ENCODE measurements at regions not wholly inside any gene's neighbourhood (a gene's known extent, or its start where the extent isn't known, plus 50 kb on each side); places are given as distances from the start of the nearest gene placed in this dataset.
"Not testable (repeated sequence)": the region's sequence is repeated elsewhere in the genome, so short reads cannot be mapped to it uniquely, and the experiment has no call there.

DNA sequence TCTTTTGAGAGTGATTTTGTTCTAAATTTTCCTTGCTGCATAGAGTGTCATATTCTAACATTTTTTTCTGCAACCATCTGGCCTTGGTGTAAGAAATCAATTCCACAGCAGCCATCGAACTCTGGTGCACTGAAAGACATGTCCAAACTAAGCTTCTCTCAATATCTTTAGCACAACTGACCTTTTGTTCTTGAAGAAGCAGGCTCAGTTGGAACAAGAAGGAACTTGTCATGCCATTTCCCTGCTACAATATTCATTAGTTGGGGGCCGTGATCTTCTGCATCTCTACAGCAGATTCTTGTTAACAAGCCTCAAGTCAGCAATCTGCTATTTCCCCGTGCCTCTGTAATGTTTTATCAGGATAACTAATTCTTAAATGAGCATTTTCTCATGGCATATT lies 1305.6 kb downstream of the CDH11 start:
- H3K4me3 Mint-ChIP-seq, result no peak overlapping the region
- no peaks in the 10 kb centered on the region for H3K27me3 Mint-ChIP-seq
- ChIA-PET POLR2A (no interaction called here), CTCF (no interaction called here)
- H3K27ac Mint-ChIP-seq, result no peak overlapping the region
- H3K4me1 Mint-ChIP-seq, result no peaks in the 10 kb centered on the region
- no peak for DNase-seq
- H3K9me3 Mint-ChIP-seq, result peaks cover 12% of the 10 kb centered on the region
- H3K36me3 Mint-ChIP-seq (ENCODE audit: low read depth), result no peaks in the 10 kb centered on the region

- CTCF ChIA-PET, result no interaction called here
Measured at GRCh38 chr16:63813862-63814261, 1308.0 kb downstream of the CDH11 start.

DNA sequence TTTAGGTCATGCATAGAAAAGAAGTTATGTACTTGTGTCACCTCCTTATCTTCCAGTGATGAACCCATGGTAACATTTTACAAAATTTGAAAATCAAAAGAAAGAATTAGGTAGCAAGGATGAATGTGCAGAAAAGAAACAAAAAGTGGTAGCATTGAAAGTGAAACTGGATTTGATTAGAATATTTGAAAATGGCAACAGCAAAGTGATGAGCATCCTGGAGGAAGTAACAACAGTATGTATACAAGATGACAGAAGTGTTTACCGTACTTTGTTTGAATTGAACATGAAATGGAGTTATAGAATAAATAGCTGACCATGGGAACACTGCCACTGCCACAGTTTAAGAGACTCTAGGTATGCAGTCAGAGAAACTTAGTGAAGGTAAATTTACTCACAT lies 1313.1 kb downstream of the CDH11 start:
- no peaks in the 10 kb centered on the region for H3K27me3 Mint-ChIP-seq
- H3K4me3 Mint-ChIP-seq, result no peak overlapping the region
- H3K36me3 Mint-ChIP-seq (ENCODE audit: low read depth), result no peaks in the 10 kb centered on the region
- peaks cover 3% of the 10 kb centered on the region for H3K9me3 Mint-ChIP-seq
- POLR2A ChIA-PET, result no interaction called here
- no peak for DNase-seq
- no peak overlapping the region for H3K27ac Mint-ChIP-seq
- CTCF ChIA-PET, result interaction anchor here (0.7 kb wide), 1 partner anchor 1742 kb away, joined by 3 read pairs; no protein-coding TSS in a partner anchor
- H3K4me1 Mint-ChIP-seq, result no peaks in the 10 kb centered on the region

More at GRCh38 chr16:63813862-63814261, 1308.0 kb downstream of the CDH11 start:
- Mint-ChIP-seq H3K27ac (no peak overlapping the region), H3K4me3 (no peak overlapping the region), H3K4me1 (no peaks in the 10 kb centered on the region), H3K36me3 (ENCODE audit: low read depth) (no peaks in the 10 kb centered on the region), H3K27me3 (no peaks in the 10 kb centered on the region), H3K9me3 (peaks cover 5% of the 10 kb centered on the region)
- POLR2A ChIA-PET, result no interaction called here
- DNase-seq, result no peak

DNA sequence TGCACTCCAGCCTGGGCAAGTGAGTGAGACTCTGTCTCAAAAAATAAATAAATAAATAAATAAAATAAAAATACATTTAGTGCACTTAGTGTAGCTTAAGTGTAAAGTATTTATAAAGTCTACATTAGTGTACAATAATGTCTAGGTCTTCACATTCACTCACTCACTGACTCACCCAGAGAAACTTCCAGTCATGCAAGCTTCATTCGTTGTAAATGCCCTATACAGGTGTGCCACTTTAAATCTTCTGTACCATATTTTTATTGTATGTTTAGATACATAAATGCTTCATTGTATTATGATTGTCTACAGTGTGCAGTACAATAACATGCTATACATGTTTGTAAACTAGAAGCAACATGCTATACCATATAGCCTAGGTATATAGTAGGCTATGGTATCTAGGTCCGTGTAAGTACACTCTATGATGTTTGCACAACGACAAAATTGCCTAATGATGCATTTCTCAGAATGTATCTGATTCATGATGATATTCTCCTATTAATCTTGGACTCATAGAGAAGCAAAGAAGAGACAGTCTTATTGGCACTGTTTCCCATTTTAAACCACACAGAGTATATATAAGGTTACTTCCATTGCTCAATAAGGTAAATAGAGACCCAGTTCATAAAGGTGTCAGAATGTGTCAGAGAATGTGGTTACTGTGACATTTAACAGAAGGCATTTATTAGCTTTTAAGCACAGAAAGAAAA lies 1314.9 kb downstream of the CDH11 start:
- H3K27me3 Mint-ChIP-seq, result no peaks in the 10 kb centered on the region
- no peaks in the 10 kb centered on the region for H3K4me1 Mint-ChIP-seq
- CTCF ChIA-PET, result no interaction called here
- no peak for DNase-seq
- POLR2A ChIA-PET, result no interaction called here
- H3K36me3 Mint-ChIP-seq (ENCODE audit: low read depth), result no peaks in the 10 kb centered on the region
- no peak overlapping the region for H3K27ac Mint-ChIP-seq
- no peak overlapping the region for H3K4me3 Mint-ChIP-seq
- peaks cover 3% of the 10 kb centered on the region for H3K9me3 Mint-ChIP-seq

DNA sequence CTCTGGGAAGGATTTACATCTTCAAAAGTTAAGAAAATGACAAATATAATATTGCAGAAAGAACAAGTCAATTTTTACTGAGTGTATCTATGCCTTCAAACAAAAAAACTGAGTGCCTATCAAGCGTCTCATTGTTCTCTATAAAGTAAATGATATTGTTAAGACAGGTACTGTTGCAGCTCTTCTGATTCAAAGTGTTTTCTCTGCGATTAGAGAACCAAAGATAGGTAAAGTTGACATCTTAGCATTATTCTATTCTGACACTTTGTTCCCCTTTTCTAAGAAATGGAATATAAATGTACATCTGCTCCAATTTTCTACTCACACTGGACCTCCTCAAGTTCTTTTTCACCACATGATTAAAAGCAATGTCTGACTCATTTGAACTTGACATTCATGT lies 1317.7 kb downstream of the CDH11 start:
- ChIA-PET CTCF (no interaction called here), POLR2A (no interaction called here)
- peaks cover 5% of the 10 kb centered on the region for H3K9me3 Mint-ChIP-seq
- H3K4me3 Mint-ChIP-seq, result no peak overlapping the region
- no peaks in the 10 kb centered on the region for H3K4me1 Mint-ChIP-seq
- no peak for DNase-seq
- no peaks in the 10 kb centered on the region for H3K36me3 Mint-ChIP-seq (ENCODE audit: low read depth)
- no peaks in the 10 kb centered on the region for H3K27me3 Mint-ChIP-seq
- H3K27ac Mint-ChIP-seq, result no peak overlapping the region

- H3K36me3 Mint-ChIP-seq (ENCODE audit: low read depth), result no peaks in the 10 kb centered on the region
- H3K4me1 Mint-ChIP-seq, result no peaks in the 10 kb centered on the region
- peaks cover 19% of the 10 kb centered on the region for H3K9me3 Mint-ChIP-seq
- DNase-seq, result no peak
- ChIA-PET CTCF (no interaction called here), POLR2A (no interaction called here)
- no peaks in the 10 kb centered on the region for H3K27me3 Mint-ChIP-seq
- no peak overlapping the region for H3K4me3 Mint-ChIP-seq
- H3K27ac Mint-ChIP-seq, result no peak overlapping the region
Measured at GRCh38 chr16:63789603-63790002, 1332.3 kb downstream of the CDH11 start.

- POLR2A ChIA-PET, result no interaction called here
- no peak for DNase-seq
- Mint-ChIP-seq H3K4me1 (no peaks in the 10 kb centered on the region), H3K36me3 (ENCODE audit: low read depth) (no peaks in the 10 kb centered on the region), H3K27ac (no peak overlapping the region), H3K9me3 (peaks cover 26% of the 10 kb centered on the region), H3K27me3 (no peaks in the 10 kb centered on the region), H3K4me3 (no peak overlapping the region)
- CTCF ChIA-PET, result no interaction called here
Measured at GRCh38 chr16:63787014-63787413, 1334.8 kb downstream of the CDH11 start.

DNA sequence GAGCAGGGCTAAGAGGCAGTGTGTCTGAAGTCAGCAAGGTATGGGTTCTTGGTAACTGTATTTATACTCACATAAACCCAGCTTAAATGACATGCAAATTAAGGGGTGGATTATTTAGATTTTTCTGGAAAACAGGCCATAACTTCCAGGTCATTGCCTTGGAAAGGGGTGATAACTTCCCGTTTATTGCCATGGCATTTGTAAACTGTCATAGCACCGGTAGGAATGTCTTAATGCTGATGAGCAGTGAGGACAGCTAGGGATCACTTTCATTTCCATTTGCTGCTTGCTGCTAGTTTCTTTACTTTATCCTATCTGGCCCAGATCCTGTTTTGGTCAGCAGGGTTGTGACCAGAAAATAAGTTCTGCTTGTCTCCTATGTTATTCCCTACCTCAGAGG lies 1336.7 kb downstream of the CDH11 start:
- Mint-ChIP-seq H3K36me3 (ENCODE audit: low read depth) (no peaks in the 10 kb centered on the region), H3K4me1 (no peaks in the 10 kb centered on the region), H3K27ac (no peak overlapping the region), H3K9me3 (peaks cover 28% of the 10 kb centered on the region), H3K27me3 (no peaks in the 10 kb centered on the region), H3K4me3 (no peak overlapping the region)
- CTCF ChIA-PET, result no interaction called here
- no peak for DNase-seq
- POLR2A ChIA-PET, result no interaction called here

DNA sequence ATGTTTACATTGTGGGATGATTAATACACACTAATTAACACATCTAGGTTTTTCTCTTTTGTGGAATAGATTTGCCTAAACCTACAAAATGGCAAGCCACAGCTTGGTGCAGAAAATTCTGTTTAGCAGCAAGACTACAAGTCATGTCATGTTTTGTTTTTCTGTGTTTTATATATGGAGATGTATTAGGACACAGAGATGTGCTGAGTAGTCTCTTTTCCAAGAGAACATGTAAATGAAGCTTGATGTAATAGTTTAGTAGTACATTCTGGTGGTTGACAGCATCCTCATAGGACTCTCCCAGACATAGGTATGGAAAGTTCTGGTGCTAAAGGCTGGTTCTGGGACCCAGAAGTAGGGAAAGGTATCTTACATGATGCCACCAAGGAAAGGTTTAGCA lies 1345.4 kb downstream of the CDH11 start:
- POLR2A ChIA-PET, result no interaction called here
- Mint-ChIP-seq H3K27ac (no peak overlapping the region), H3K4me1 (no peaks in the 10 kb centered on the region), H3K9me3 (peaks cover 2% of the 10 kb centered on the region), H3K27me3 (no peaks in the 10 kb centered on the region), H3K4me3 (no peak overlapping the region), H3K36me3 (ENCODE audit: low read depth) (no peaks in the 10 kb centered on the region)
- CTCF ChIA-PET, result no interaction called here
- no peak for DNase-seq

DNA sequence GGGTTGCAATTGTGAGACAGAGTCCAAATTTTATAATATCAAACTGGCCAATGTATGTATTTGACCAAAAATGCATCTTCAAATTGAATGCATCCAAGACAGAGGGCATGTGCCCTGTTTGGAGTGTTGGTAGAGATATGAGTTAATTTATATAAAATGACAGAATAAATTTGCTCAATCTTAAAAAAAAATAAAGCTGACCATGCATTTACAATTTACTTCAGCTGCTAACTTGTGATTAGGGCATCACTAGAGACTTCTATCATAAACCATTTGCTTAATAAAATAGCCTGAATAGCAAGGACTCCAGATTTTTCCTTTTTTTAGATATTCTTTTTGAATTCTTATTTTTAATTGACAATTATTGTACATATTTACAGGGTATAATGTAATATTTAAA lies 1345.8 kb downstream of the CDH11 start:
- H3K9me3 Mint-ChIP-seq, result peaks cover 2% of the 10 kb centered on the region

DNA sequence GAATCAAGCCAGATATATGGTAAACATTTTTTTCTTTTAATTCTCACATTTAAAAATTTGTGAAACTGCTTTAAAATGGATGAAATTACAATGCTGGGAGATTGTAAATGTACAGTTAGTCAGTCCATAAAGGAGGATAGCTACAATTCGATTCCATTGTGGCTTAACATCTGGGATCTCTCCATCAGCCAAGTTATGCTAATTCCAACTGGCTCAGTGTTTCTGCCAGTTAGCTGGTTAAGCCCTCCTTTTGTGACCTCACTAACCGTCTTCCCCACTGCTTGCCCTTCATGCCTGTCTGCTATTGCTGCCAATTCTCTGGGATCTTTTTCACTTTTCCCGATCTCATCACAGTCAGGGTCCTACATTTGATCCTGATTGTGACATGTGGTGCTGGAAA lies 1347.6 kb downstream of the CDH11 start:
- no peak for DNase-seq
- H3K27ac Mint-ChIP-seq, result no peak overlapping the region
- no peaks in the 10 kb centered on the region for H3K36me3 Mint-ChIP-seq (ENCODE audit: low read depth)

More for the DNA sequence above, 1345.8 kb downstream of the CDH11 start:
- H3K36me3 Mint-ChIP-seq (ENCODE audit: low read depth), result no peaks in the 10 kb centered on the region
- no peak for DNase-seq
- ChIA-PET POLR2A (no interaction called here), CTCF (no interaction called here)
- no peaks in the 10 kb centered on the region for H3K4me1 Mint-ChIP-seq
- H3K4me3 Mint-ChIP-seq, result no peak overlapping the region
- no peaks in the 10 kb centered on the region for H3K27me3 Mint-ChIP-seq
- H3K27ac Mint-ChIP-seq, result no peak overlapping the region

DNA sequence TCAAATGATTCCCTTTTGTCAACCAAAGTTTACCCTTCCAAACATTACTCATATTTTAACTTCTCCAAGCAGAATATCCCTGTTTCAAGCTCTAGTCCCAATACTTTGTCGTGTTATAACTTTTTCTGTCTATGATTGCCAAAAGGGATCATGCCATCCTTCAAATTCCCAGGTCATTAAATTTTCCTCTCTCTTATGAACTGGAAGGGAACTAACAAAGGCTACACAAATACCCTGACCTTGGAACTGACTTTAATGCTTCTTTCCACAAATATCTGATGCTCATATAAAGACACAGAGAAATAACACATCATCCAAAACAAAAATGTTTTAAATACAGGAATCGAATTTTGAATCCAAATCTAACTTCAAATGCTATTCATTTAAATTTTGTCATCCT lies 1352.7 kb downstream of the CDH11 start:
- peaks cover 3% of the 10 kb centered on the region for H3K9me3 Mint-ChIP-seq
- H3K4me3 Mint-ChIP-seq, result no peak overlapping the region
- no peak for DNase-seq
- H3K36me3 Mint-ChIP-seq (ENCODE audit: low read depth), result no peaks in the 10 kb centered on the region
- CTCF ChIA-PET, result no interaction called here
- no peaks in the 10 kb centered on the region for H3K4me1 Mint-ChIP-seq
- POLR2A ChIA-PET, result no interaction called here
- no peak overlapping the region for H3K27ac Mint-ChIP-seq
- H3K27me3 Mint-ChIP-seq, result no peaks in the 10 kb centered on the region

More for the DNA sequence above, 1347.6 kb downstream of the CDH11 start:
- no peak overlapping the region for H3K4me3 Mint-ChIP-seq
- no peaks in the 10 kb centered on the region for H3K9me3 Mint-ChIP-seq
- no peaks in the 10 kb centered on the region for H3K27me3 Mint-ChIP-seq
- H3K4me1 Mint-ChIP-seq, result no peaks in the 10 kb centered on the region
- POLR2A ChIA-PET, result no interaction called here
- CTCF ChIA-PET, result no interaction called here

DNA sequence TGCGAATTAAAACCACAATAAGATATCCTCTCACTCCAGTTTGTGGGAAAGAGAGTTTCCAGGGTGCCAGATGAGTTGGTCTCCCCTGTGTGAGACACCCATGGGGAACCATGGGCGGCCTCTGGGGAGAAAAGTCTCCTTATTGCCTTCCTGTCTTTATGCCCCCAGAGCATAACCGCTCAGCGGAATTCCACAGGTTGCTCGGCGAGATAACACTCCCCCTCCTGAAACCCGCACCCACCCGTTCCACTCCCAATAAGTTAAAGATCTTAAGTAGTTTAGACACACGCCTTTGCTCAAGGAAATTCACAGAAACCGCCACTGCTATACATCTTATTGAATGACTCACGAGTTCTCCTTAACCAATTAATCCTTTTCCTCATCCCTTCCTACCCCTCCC lies 1361.6 kb downstream of the CDH11 start:
- H3K27me3 Mint-ChIP-seq; POLR2A ChIA-PET; H3K36me3 Mint-ChIP-seq (ENCODE audit: low read depth); H3K4me1 Mint-ChIP-seq; CTCF ChIA-PET; DNase-seq; H3K4me3 Mint-ChIP-seq; H3K27ac Mint-ChIP-seq: not testable (repeated sequence)
- peaks cover 14% of the 10 kb centered on the region for H3K9me3 Mint-ChIP-seq

- no peaks in the 10 kb centered on the region for H3K36me3 Mint-ChIP-seq (ENCODE audit: low read depth)
- no peaks in the 10 kb centered on the region for H3K4me1 Mint-ChIP-seq
- no peak overlapping the region for H3K4me3 Mint-ChIP-seq
- POLR2A ChIA-PET, result no interaction called here
- no peak for DNase-seq
- no peak overlapping the region for H3K27ac Mint-ChIP-seq
- no peaks in the 10 kb centered on the region for H3K27me3 Mint-ChIP-seq
- peaks cover 6% of the 10 kb centered on the region for H3K9me3 Mint-ChIP-seq
- CTCF ChIA-PET, result no interaction called here
Measured at GRCh38 chr16:63752347-63752746, 1369.5 kb downstream of the CDH11 start.
